ENCODE measurements at regions not wholly inside any gene's neighbourhood (a gene's known extent, or its start where the extent isn't known, plus 50 kb on each side); places are given as distances from the start of the nearest gene placed in this dataset.
"Not testable (repeated sequence)": the region's sequence is repeated elsewhere in the genome, so short reads cannot be mapped to it uniquely, and the experiment has no call there.

DNA sequence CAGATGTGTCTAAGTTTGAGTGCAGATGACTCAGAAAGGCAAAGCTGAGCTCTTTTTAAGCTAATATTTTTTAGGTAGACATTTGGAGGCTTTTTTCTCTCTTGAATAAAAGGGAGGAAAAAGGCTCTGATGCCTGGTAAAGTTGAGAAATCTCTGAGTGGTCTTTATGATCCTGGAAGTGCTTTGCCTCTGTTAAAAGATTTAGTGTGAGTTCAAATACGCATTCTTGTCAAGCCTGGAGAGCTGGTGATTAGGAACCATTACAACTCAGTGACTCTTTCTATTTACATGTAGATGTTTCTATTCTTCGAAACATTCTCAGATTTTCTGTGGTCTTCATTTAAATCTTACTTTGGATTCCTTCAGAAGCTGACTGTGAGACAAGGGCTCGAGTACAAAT lies 143.4 kb upstream of the MED14 start:
- no peaks in the 10 kb centered on the region for H3K4me1 ChIP-seq
- TF ChIP-seq POLR2AphosphoS5 (IDR thresholded peaks at IDR 0.05) (no peak), POLR2A (IDR thresholded peaks at IDR 0.05) (no peak)
- no peak overlapping the region for H3K4me3 ChIP-seq
- H3K9me3 ChIP-seq: no peaks in the 10 kb centered on the region
- H3K27ac ChIP-seq: no peak overlapping the region
- no peak for DNase-seq
- 93% methylated on average over 3 of the region's 3 CpGs for WGBS, 2 donors
- intact Hi-C loops (cut with DNase I): loop anchor here (5.0 to 10.0 kb wide), 2 partner anchors 136 to 239 kb away; no protein-coding TSS in a partner anchor
- no peaks in the 10 kb centered on the region for H3K36me3 ChIP-seq
- no peaks in the 10 kb centered on the region for H3K27me3 ChIP-seq

DNA sequence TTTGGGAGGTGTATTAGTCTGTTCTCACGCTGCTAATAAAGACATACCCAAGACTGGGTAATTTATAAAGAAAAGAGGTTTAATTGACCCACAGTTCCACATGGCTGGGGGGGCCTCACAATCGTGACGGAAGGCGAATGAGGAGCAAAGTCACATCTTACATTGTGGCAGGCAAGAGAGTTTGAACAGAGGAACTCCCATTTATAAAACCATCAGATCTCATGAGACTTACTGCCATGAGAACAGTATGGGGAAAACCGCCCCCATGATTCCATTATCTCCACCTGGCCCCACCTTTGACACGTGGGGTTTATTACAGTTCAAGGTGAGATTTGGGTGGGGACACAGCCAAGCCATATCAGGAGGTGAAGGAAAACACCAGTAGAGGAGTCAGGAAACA lies 143.8 kb upstream of the MED14 start:
- H3K27me3 ChIP-seq, H3K4me3 ChIP-seq, H3K27ac ChIP-seq, H3K4me1 ChIP-seq, H3K9me3 ChIP-seq, DNase-seq, H3K36me3 ChIP-seq: not testable (repeated sequence)
- intact Hi-C loops (cut with DNase I): loop anchor here (5.0 to 10.0 kb wide), 2 partner anchors 136 to 238 kb away; no protein-coding TSS in a partner anchor
- 68 to 80% methylated on average over 6 of the region's 6 CpGs for WGBS, 2 donors

DNA sequence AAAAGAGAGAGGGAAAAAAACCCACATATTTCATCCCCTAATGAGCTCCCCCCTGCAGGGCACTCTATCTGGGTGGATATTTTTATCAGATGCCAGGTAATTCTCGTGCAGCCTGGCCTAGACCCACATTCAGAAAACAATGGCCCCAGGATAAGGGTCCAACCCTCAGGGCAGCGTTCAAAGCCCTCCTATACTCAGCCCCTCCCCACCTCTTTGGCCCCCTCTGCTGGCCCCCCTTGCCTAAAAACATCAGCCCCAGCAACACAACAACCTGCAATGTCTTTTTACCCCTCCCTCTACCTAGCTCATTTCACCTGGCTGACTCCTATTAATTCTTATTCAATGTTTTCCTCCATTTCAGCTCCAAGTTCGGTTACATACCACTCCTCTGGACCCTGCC lies 145.4 kb upstream of the MED14 start:
- DNase-seq: no peak
- Histone ChIP-seq H3K27ac (no peak overlapping the region), H3K4me3 (no peak overlapping the region), H3K36me3 (no peaks in the 10 kb centered on the region), H3K4me1 (no peaks in the 10 kb centered on the region), H3K27me3 (no peaks in the 10 kb centered on the region), H3K9me3 (no peaks in the 10 kb centered on the region)
- TF ChIP-seq POLR2AphosphoS5 (IDR thresholded peaks at IDR 0.05): no peak
- no peak for TF ChIP-seq EP300 (IDR thresholded peaks at IDR 0.05)
- no peak for TF ChIP-seq POLR2A (IDR thresholded peaks at IDR 0.05)
- TF ChIP-seq, protein P1, sequence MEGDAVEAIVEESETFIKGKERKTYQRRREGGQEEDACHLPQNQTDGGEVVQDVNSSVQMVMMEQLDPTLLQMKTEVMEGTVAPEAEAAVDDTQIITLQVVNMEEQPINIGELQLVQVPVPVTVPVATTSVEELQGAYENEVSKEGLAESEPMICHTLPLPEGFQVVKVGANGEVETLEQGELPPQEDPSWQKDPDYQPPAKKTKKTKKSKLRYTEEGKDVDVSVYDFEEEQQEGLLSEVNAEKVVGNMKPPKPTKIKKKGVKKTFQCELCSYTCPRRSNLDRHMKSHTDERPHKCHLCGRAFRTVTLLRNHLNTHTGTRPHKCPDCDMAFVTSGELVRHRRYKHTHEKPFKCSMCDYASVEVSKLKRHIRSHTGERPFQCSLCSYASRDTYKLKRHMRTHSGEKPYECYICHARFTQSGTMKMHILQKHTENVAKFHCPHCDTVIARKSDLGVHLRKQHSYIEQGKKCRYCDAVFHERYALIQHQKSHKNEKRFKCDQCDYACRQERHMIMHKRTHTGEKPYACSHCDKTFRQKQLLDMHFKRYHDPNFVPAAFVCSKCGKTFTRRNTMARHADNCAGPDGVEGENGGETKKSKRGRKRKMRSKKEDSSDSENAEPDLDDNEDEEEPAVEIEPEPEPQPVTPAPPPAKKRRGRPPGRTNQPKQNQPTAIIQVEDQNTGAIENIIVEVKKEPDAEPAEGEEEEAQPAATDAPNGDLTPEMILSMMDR (IDR thresholded peaks at IDR 0.05): no peak
- intact Hi-C loops (cut with DNase I): no loop called here
- 81 to 90% methylated on average over 3 of the region's 3 CpGs for WGBS, 2 donors

DNA sequence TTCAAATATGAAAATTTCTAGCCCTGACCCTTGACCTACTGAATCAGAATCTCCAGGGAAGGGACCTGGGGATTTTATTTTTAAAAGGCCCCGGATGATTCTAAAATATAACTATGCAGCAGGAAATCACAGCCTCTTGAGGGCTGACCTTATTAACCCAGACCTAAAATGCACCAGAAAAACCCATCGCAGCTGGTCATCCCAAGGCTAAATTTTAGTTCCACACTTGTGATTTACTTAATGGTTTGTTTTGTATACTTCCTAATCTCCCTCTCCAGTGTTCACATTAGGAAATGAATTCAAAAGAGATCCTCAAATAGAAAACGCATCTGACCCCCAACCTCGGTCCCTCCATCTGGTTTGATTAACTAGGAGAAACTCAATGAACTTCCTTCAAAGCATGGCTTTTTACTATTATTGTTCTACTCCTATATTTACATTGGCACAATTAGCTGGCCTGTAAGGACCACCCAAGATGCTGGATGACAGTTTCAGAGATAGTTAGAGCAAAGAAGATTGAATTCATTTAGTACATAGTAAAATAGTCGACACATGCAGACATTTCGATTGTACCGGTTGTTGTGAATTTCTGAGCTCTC lies 147.8 kb upstream of the MED14 start:
- H3K27ac ChIP-seq: no peak overlapping the region
- intact Hi-C loops (cut with DNase I): no loop called here
- no peak for TF ChIP-seq POLR2A (IDR thresholded peaks at IDR 0.05)
- TF ChIP-seq EP300 (IDR thresholded peaks at IDR 0.05): no peak
- TF ChIP-seq POLR2AphosphoS5 (IDR thresholded peaks at IDR 0.05): no peak
- TF ChIP-seq, protein P1 (IDR thresholded peaks at IDR 0.05): no peak
- H3K36me3 ChIP-seq: no peaks in the 10 kb centered on the region
- DNase-seq: no peak
- 77 to 84% methylated on average over 7 of the region's 7 CpGs for WGBS, 2 donors
- H3K4me3 ChIP-seq: no peak overlapping the region
- no peaks in the 10 kb centered on the region for H3K4me1 ChIP-seq
- H3K9me3 ChIP-seq: no peaks in the 10 kb centered on the region
- H3K27me3 ChIP-seq: no peaks in the 10 kb centered on the region

DNA sequence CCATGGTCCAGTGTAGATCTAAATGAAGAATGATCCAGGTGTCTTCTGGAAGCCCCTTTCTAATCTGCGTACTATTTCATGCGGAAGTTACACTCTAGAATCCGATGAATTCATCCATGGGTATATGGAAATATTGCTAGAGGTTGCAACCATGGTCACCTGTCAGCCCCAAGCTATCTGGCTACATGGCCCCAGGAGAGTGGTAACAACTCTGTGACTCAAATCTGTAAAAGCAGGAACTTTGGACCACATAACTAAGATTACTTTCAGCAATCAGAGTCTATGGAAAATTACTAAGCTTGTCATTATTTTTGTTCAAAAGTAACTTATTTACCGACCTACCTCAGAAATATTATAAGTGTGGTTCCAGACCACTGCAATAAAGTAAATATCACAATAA lies 150.6 kb upstream of the MED14 start:
- H3K27me3 ChIP-seq: no peaks in the 10 kb centered on the region
- WGBS, 2 donors: 89 to 93% methylated on average over 4 of the region's 4 CpGs
- no peak overlapping the region for H3K27ac ChIP-seq
- TF ChIP-seq EP300 (IDR thresholded peaks at IDR 0.05) (no peak), POLR2A (IDR thresholded peaks at IDR 0.05) (no peak), POLR2AphosphoS5 (IDR thresholded peaks at IDR 0.05) (no peak)
- TF ChIP-seq, protein P1 (IDR thresholded peaks at IDR 0.05): no peak
- H3K4me1 ChIP-seq: no peaks in the 10 kb centered on the region
- DNase-seq: no peak
- no peaks in the 10 kb centered on the region for H3K36me3 ChIP-seq
- H3K9me3 ChIP-seq: no peaks in the 10 kb centered on the region
- intact Hi-C loops (cut with DNase I): no loop called here
- H3K4me3 ChIP-seq: no peak overlapping the region

DNA sequence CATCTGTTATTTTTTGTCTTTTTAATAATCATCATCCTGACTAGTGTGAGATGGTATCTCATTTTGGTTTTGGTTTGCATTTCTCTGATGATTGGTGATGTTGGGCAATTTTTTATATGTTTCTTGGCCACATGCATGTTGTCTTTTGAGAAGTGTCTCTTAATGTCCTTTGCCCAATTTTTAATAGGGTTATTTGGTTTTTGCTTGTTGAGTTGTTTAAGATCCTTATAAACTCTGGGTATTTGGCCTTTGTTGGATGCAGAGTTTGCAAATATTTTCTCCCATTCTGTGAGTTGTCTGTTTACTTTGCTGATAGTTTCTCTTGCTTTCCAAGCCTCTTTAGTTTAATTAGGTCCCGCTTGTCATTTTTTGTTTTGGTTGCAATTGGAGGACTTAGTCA lies 152.1 kb upstream of the MED14 start:
- H3K27ac ChIP-seq: no peak overlapping the region
- WGBS, 2 donors: 77 to 85% methylated on average over 1 of the region's 1 CpG
- H3K9me3 ChIP-seq: peaks cover 0 to 3% (median 0%) of the 10 kb centered on the region in 4 donors
- no peaks in the 10 kb centered on the region for H3K4me1 ChIP-seq
- intact Hi-C loops (cut with DNase I): no loop called here
- no peaks in the 10 kb centered on the region for H3K36me3 ChIP-seq
- H3K27me3 ChIP-seq: no peaks in the 10 kb centered on the region
- no peak for DNase-seq
- no peak for TF ChIP-seq POLR2A (IDR thresholded peaks at IDR 0.05)
- TF ChIP-seq, protein P1 (IDR thresholded peaks at IDR 0.05): no peak
- no peak for TF ChIP-seq EP300 (IDR thresholded peaks at IDR 0.05)
- TF ChIP-seq POLR2AphosphoS5 (IDR thresholded peaks at IDR 0.05): no peak
- H3K4me3 ChIP-seq: no peak overlapping the region

All from sigmoid colon (tissue), 6 donors.